ENCODE measurements at regions not wholly inside any gene's neighbourhood (a gene's known extent, or its start where the extent isn't known, plus 50 kb on each side); places are given as distances from the start of the nearest gene placed in this dataset.
A peak's percentile ranks its signal among the peaks of the same experiment; 100 is the strongest.

GRCh38 chrX:80223982-80224579 is 196.2 kb upstream of the TENT5D start:
- no peak overlapping the region for H3K4me3 ChIP-seq (ENCODE audit: low read depth, low read length)
- TF ChIP-seq, protein P1, sequence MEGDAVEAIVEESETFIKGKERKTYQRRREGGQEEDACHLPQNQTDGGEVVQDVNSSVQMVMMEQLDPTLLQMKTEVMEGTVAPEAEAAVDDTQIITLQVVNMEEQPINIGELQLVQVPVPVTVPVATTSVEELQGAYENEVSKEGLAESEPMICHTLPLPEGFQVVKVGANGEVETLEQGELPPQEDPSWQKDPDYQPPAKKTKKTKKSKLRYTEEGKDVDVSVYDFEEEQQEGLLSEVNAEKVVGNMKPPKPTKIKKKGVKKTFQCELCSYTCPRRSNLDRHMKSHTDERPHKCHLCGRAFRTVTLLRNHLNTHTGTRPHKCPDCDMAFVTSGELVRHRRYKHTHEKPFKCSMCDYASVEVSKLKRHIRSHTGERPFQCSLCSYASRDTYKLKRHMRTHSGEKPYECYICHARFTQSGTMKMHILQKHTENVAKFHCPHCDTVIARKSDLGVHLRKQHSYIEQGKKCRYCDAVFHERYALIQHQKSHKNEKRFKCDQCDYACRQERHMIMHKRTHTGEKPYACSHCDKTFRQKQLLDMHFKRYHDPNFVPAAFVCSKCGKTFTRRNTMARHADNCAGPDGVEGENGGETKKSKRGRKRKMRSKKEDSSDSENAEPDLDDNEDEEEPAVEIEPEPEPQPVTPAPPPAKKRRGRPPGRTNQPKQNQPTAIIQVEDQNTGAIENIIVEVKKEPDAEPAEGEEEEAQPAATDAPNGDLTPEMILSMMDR (IDR thresholded peaks at IDR 0.05; ENCODE audit: insufficient read depth, low read length, severe bottlenecking) = no peak
- DNase-seq (ENCODE audit: low read depth) = no peak
- H3K36me3 ChIP-seq (ENCODE audit: control insufficient read depth, insufficient read depth, low read length) = no peaks in the 10 kb centered on the region
- no peaks in the 10 kb centered on the region for H3K27me3 ChIP-seq (ENCODE audit: control insufficient read depth, insufficient read depth, low read length)
- FAIRE-seq = no peak

- no peaks in the 10 kb centered on the region for H3K27me3 ChIP-seq (ENCODE audit: control insufficient read depth, insufficient read depth, low read length)
- TF ChIP-seq, protein P1 (IDR thresholded peaks at IDR 0.05; ENCODE audit: insufficient read depth, low read length, severe bottlenecking) = no peak
- no peaks in the 10 kb centered on the region for H3K36me3 ChIP-seq (ENCODE audit: control insufficient read depth, insufficient read depth, low read length)
- FAIRE-seq (no peak), DNase-seq (ENCODE audit: low read depth) (no peak)
- H3K4me3 ChIP-seq (ENCODE audit: low read depth, low read length) = no peak overlapping the region
These were observed 190.6 kb upstream of the TENT5D start for GRCh38 chrX:80229626-80230025.

DNA sequence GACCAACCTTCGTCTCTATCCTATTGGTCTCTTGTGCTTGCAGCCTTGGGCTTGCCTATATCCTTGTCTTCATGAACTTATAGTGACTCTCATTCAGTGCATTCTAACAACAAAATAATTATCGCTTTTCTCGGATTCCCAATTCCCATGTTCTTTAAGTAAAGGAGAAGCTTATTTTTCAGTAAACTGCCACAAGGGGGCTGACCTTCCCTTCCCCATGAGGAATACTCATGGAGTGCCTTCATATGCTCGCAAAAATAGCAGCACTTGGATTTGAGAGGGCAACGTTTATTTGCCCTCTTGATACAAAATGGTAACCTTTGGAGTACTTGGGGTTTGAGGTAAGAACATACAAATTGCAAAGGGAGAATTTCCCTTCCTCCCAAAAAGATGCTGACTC is 183.2 kb upstream of the TENT5D start:
- FAIRE-seq (no peak), DNase-seq (ENCODE audit: low read depth) (no peak)
- TF ChIP-seq, protein P1 (IDR thresholded peaks at IDR 0.05; ENCODE audit: insufficient read depth, low read length, severe bottlenecking) = no peak
- Histone ChIP-seq H3K4me3 (ENCODE audit: low read depth, low read length) (no peak overlapping the region), H3K27me3 (ENCODE audit: control insufficient read depth, insufficient read depth, low read length) (no peaks in the 10 kb centered on the region), H3K36me3 (ENCODE audit: control insufficient read depth, insufficient read depth, low read length) (no peaks in the 10 kb centered on the region)

- FAIRE-seq = no peak
- H3K4me3 ChIP-seq (ENCODE audit: low read depth, low read length) = no peak overlapping the region
- H3K36me3 ChIP-seq (ENCODE audit: control insufficient read depth, insufficient read depth, low read length) = no peaks in the 10 kb centered on the region
- DNase-seq (ENCODE audit: low read depth) = peak; percentile 5
- TF ChIP-seq, protein P1 (IDR thresholded peaks at IDR 0.05; ENCODE audit: insufficient read depth, low read length, severe bottlenecking) = no peak
- H3K27me3 ChIP-seq (ENCODE audit: control insufficient read depth, insufficient read depth, low read length) = no peaks in the 10 kb centered on the region
These were observed 174.0 kb upstream of the TENT5D start for GRCh38 chrX:80246271-80246670.

- FAIRE-seq = no peak
These were observed 154.0 kb upstream of the TENT5D start for GRCh38 chrX:80266287-80266686.

More at GRCh38 chrX:80266287-80266686, 154.0 kb upstream of the TENT5D start:
- no peaks in the 10 kb centered on the region for H3K36me3 ChIP-seq (ENCODE audit: control insufficient read depth, insufficient read depth, low read length)
- no peak overlapping the region for H3K4me3 ChIP-seq (ENCODE audit: low read depth, low read length)
- no peak for DNase-seq (ENCODE audit: low read depth)
- no peaks in the 10 kb centered on the region for H3K27me3 ChIP-seq (ENCODE audit: control insufficient read depth, insufficient read depth, low read length)
- TF ChIP-seq, protein P1 (IDR thresholded peaks at IDR 0.05; ENCODE audit: insufficient read depth, low read length, severe bottlenecking) = no peak

All from bronchial epithelial cell (primary cell).